ENCODE measurements at regions not wholly inside any gene's neighbourhood (a gene's known extent, or its start where the extent isn't known, plus 50 kb on each side); places are given as distances from the start of the nearest gene placed in this dataset.

- no peak for TF ChIP-seq CTCF (IDR thresholded peaks at IDR 0.05)
- no peak for TF ChIP-seq POLR2A (IDR thresholded peaks at IDR 0.05)
Observed at GRCh38 chr1:184150776-184151531, 99.4 kb downstream of the TSEN15 start.

Measured in thyroid gland (tissue), 4 donors.